Testis (tissue), 2 donors: ENCODE measurements at regions not wholly inside any gene's neighbourhood (a gene's known extent, or its start where the extent isn't known, plus 50 kb on each side); places are given as distances from the start of the nearest gene placed in this dataset.

Source experiments
- DNase-seq: peaks from one replicate; pipeline ENCODE4 v3.0.0-alpha.2; 2019
- H3K27ac ChIP-seq, 2 donors: fragments of 200-600 bp; sonication (generic); one replicate each; pipeline ENCODE4 v1.5.1; 2019
- H3K27me3 ChIP-seq: fragments of 200-600 bp; sonication (generic); one replicate; pipeline ENCODE4 v1.5.1; 2019
- H3K36me3 ChIP-seq: fragments of 200-600 bp; sonication (generic); one replicate; pipeline ENCODE4 v1.5.1; 2017; ENCODE audit warnings: low read depth; ENCODE audit errors: missing control alignments
- H3K4me1 ChIP-seq: fragments of 200-600 bp; sonication (generic); one replicate; pipeline ENCODE4 v1.5.1; 2019
- H3K4me3 ChIP-seq, 2 donors: fragments of 200-600 bp; sonication (generic); one replicate each; pipeline ENCODE4 v1.5.1; 2017 to 2019
- H3K9me3 ChIP-seq: fragments of 200-600 bp; sonication (generic); one replicate; pipeline ENCODE4 v1.5.1; 2017
- POLR2A ChIP-seq: fragments of 450-650 bp; IDR thresholded peaks from one replicate; pipeline ENCODE4 v1.6.1; 2017; ENCODE audit warnings: antibody characterized with exemption, mild to moderate bottlenecking, moderate library complexity
- WGBS, 2 donors: methylation state at CpG; one replicate each; pipeline ENCODE4 v1.1.5; 2018; 5-methylcytosine and 5-hydroxymethylcytosine counted together
- intact Hi-C: fragments of 100-400 bp; cut with DNase I; formaldehyde crosslinking; loops from one replicate; pipeline ENCODE4 v1.15.1; 2023; ENCODE audit warnings: low total_unique reads
- TF ChIP-seq, protein P1 (sequence below), 3 experiments: fragments of 450-650 bp in 2 of 3; fragments of 200-600 bp in 1 of 3; sonication (generic) in 1 of 3; IDR thresholded peaks; one replicate each; pipeline ENCODE4 v1.5.1; 2016 to 2019; ENCODE audit warnings: antibody characterized with exemption in 3 of 3, mild to moderate bottlenecking in 2 of 3, moderate library complexity in 1 of 3

DNA sequence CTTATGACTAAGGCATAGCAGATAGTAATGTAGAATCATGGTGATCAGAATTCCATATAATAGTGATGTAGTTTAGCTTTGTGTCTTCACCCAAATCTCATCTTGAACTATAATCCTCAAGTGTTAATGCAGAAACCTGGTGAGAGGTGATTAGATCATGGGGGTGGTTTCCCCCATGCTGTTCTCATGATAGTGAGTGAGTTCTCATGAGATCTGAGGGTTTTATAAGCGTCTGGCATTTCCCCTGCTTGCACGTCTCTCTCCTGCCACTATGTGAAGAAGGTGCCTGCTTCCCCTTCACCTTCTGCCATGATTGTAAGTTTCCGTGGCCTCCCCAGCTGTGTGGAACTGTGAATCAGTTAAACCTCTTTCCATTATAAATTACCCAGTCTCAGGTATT lies 138.7 kb upstream of the CBLB start:
- intact Hi-C loops: no loop called here
- 97 to 98% methylated on average over 3 of the region's 3 CpGs for WGBS, 2 donors
- no peak for TF ChIP-seq POLR2A
- TF ChIP-seq, protein P1, sequence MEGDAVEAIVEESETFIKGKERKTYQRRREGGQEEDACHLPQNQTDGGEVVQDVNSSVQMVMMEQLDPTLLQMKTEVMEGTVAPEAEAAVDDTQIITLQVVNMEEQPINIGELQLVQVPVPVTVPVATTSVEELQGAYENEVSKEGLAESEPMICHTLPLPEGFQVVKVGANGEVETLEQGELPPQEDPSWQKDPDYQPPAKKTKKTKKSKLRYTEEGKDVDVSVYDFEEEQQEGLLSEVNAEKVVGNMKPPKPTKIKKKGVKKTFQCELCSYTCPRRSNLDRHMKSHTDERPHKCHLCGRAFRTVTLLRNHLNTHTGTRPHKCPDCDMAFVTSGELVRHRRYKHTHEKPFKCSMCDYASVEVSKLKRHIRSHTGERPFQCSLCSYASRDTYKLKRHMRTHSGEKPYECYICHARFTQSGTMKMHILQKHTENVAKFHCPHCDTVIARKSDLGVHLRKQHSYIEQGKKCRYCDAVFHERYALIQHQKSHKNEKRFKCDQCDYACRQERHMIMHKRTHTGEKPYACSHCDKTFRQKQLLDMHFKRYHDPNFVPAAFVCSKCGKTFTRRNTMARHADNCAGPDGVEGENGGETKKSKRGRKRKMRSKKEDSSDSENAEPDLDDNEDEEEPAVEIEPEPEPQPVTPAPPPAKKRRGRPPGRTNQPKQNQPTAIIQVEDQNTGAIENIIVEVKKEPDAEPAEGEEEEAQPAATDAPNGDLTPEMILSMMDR (IDR thresholded peaks at IDR 0.05): no peak
- Histone ChIP-seq H3K36me3 (no peaks in the 10 kb centered on the region), H3K9me3 (no peaks in the 10 kb centered on the region), H3K4me3 (no peak overlapping the region), H3K27me3 (no peaks in the 10 kb centered on the region), H3K27ac (no peak overlapping the region), H3K4me1 (no peaks in the 10 kb centered on the region)
- DNase-seq: no peak

DNA sequence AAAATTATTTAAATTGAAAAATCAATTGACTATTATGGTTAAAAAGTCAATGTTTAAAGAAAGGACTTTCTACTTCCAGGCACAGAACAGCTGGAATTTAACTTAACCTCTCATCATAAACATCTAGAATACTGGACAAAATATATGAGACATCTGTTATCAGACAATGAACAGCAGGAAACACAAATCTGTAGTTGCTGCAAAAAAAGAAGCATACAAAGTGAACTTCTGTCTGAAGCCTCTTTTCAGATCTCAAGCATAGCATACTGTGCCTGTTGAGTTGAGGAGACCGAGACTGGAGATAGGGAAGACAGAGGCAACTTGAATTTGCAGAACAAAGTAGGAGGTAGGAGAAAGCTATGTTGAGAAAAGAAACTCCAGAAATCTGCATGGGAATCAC lies 140.0 kb upstream of the CBLB start:
- no peak for TF ChIP-seq POLR2A
- TF ChIP-seq, protein P1 (IDR thresholded peaks at IDR 0.05): no peak
- intact Hi-C loops: no loop called here
- Histone ChIP-seq H3K27ac (no peak overlapping the region), H3K4me1 (no peaks in the 10 kb centered on the region), H3K4me3 (no peak overlapping the region), H3K27me3 (no peaks in the 10 kb centered on the region), H3K9me3 (no peaks in the 10 kb centered on the region), H3K36me3 (no peaks in the 10 kb centered on the region)
- WGBS, 2 donors: 64 to 65% methylated on average over 1 of the region's 1 CpG
- no peak for DNase-seq

DNA sequence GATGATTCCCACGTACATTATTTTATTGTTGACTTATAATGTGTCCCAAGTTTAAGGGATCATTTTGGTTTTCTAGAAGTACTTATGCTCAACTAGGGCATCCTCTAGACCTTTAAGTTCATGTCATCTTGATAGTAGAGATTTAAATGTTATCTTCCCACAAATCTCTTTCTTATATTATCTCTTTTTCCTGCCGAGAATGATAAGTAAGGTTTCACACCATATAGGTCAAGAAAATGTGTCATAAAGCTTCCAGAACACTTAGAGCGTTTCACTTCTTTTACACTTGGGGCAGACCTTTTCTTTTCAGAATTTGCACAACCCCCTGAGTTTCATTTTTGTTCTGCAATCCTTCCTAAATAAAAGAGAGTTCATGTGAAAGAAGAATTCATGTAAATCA lies 142.0 kb upstream of the CBLB start:
- Histone ChIP-seq H3K27ac (no peak overlapping the region), H3K4me3 (no peak overlapping the region), H3K9me3 (no peaks in the 10 kb centered on the region), H3K36me3 (no peaks in the 10 kb centered on the region), H3K27me3 (no peaks in the 10 kb centered on the region), H3K4me1 (no peaks in the 10 kb centered on the region)
- WGBS, 2 donors: 67 to 74% methylated on average over 3 of the region's 3 CpGs
- intact Hi-C loops: no loop called here
- TF ChIP-seq POLR2A: no peak
- TF ChIP-seq, protein P1 (IDR thresholded peaks at IDR 0.05): no peak
- DNase-seq: no peak

DNA sequence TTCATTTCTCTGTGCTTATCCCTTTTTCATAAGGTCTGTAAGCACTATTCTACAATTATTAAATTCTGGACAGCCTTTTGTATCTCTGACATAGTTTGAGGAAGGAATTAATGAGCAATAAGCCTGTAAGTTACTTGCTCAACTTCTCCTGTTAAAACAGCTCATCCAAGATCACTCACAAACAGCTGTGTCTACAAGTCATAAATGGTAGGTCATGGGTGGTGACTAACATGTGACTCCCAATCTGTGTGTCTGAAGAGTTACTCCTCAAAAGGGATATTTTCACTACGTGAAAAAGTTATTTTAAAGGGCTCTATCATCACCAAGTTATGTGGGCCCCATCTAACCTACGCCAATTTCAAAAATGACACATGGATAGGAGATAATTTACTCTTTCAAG lies 145.2 kb upstream of the CBLB start:
- Histone ChIP-seq H3K4me1 (no peaks in the 10 kb centered on the region), H3K27me3 (no peaks in the 10 kb centered on the region), H3K9me3 (no peaks in the 10 kb centered on the region), H3K27ac (no peak overlapping the region), H3K4me3 (no peak overlapping the region), H3K36me3 (no peaks in the 10 kb centered on the region)
- TF ChIP-seq, protein P1 (IDR thresholded peaks at IDR 0.05): no peak
- no peak for TF ChIP-seq POLR2A
- intact Hi-C loops: no loop called here
- no peak for DNase-seq
- WGBS, 2 donors: 72 to 86% methylated on average over 2 of the region's 2 CpGs

DNA sequence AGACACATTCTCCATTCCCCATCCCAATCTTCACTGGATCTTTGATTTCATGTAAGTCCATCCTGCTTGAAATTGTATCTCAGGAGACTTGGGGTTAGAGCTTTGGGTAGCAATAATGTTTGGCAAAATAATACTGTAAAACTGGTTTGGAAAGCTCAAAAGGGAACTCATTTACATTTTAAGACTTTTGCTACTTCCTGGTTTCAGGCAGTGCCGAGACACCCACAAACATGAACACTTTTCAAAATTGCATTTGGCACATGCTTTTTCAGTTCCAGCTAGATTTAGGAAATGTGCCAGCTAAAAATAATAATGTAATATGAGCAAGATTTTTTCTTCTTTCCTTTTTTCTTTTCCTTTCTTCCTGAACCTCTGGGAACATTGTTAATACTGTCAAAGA lies 145.7 kb upstream of the CBLB start:
- 53 to 72% methylated on average over 1 of the region's 1 CpG for WGBS, 2 donors
- H3K4me3 ChIP-seq: no peak overlapping the region
- intact Hi-C loops: no loop called here
- DNase-seq: no peak
- no peaks in the 10 kb centered on the region for H3K27me3 ChIP-seq
- TF ChIP-seq, protein P1 (IDR thresholded peaks at IDR 0.05): no peak
- no peak for TF ChIP-seq POLR2A
- H3K27ac ChIP-seq: no peak overlapping the region
- H3K4me1 ChIP-seq: no peaks in the 10 kb centered on the region
- H3K9me3 ChIP-seq: no peaks in the 10 kb centered on the region
- no peaks in the 10 kb centered on the region for H3K36me3 ChIP-seq
